ENCODE measurements at regions not wholly inside any gene's neighbourhood (a gene's known extent, or its start where the extent isn't known, plus 50 kb on each side); places are given as distances from the start of the nearest gene placed in this dataset.

DNA sequence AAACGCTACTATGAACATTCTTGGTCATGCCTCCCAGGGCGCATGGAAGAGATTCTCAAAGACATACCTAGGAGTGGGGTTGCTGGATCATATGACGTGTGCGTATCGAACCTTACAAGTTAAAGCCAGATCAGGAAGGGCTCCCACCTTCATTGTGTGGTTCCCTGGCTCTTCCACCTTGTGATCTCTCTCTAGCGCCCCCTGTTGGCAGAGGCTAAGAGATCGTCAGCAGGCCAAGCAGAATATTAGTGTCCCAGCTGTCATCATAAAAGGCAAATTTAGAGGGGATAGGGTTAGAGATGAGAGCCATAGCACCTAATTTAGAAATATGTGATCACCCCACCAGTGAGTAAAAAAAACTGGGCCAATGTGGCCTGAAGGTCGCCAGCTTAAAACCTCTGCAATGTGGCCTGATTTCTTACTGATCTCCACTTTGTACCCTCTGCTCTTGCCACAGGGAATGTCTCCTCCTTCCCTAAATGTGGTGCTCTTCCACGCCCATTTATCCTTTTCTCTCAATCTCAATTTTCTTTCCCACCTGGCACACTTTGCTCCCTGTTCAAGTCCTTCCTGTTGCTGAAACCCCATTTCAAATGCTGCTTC, 91.7 kb upstream of the SHB start:
- TF ChIP-seq, protein P1, sequence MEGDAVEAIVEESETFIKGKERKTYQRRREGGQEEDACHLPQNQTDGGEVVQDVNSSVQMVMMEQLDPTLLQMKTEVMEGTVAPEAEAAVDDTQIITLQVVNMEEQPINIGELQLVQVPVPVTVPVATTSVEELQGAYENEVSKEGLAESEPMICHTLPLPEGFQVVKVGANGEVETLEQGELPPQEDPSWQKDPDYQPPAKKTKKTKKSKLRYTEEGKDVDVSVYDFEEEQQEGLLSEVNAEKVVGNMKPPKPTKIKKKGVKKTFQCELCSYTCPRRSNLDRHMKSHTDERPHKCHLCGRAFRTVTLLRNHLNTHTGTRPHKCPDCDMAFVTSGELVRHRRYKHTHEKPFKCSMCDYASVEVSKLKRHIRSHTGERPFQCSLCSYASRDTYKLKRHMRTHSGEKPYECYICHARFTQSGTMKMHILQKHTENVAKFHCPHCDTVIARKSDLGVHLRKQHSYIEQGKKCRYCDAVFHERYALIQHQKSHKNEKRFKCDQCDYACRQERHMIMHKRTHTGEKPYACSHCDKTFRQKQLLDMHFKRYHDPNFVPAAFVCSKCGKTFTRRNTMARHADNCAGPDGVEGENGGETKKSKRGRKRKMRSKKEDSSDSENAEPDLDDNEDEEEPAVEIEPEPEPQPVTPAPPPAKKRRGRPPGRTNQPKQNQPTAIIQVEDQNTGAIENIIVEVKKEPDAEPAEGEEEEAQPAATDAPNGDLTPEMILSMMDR (IDR thresholded peaks at IDR 0.05): peak; percentile 33 to 73
- TF ChIP-seq POLR2A (IDR thresholded peaks at IDR 0.05) (no peak), POLR2AphosphoS5 (IDR thresholded peaks at IDR 0.05) (no peak), EP300 (IDR thresholded peaks at IDR 0.05) (no peak)
